Astrocyte (in vitro differentiated cells and primary cell): ENCODE measurements at regions not wholly inside any gene's neighbourhood (a gene's known extent, or its start where the extent isn't known, plus 50 kb on each side); places are given as distances from the start of the nearest gene placed in this dataset.

Source experiments
- DNase-seq: peaks from one replicate; pipeline ENCODE4 v3.0.0-alpha.2; 2010; ENCODE audit warnings: low read depth
- FAIRE-seq: peaks from 2 replicates; lab custom pipeline; 2011; peaks lifted over from hg19 to GRCh38; lab: Jason Lieb, UNC
- H2AFZ ChIP-seq: 2 replicates; pipeline ENCODE4 v1.6.0; 2012; ENCODE audit warnings: low read depth, low read length, inconsistent platforms
- H3K27ac ChIP-seq: 2 replicates; pipeline ENCODE4 v1.5.1; 2011; ENCODE audit warnings: low read depth, low read length, inconsistent platforms
- H3K27me3 ChIP-seq: 2 replicates; pipeline ENCODE4 v1.6.0; 2011; ENCODE audit warnings: low read length, inconsistent platforms; ENCODE audit not compliant: insufficient read depth
- H3K36me3 ChIP-seq: 2 replicates; pipeline ENCODE4 v1.5.1; 2011; ENCODE audit warnings: low read length, inconsistent platforms; ENCODE audit not compliant: insufficient read depth
- H3K4me1 ChIP-seq: 2 replicates; pipeline ENCODE4 v1.5.1; 2011; ENCODE audit warnings: low read length, inconsistent platforms; ENCODE audit not compliant: insufficient read depth
- H3K4me2 ChIP-seq: 2 replicates; pipeline ENCODE4 v1.6.0; 2012; ENCODE audit warnings: low read length, inconsistent platforms
- H3K4me3 ChIP-seq: 2 replicates; pipeline ENCODE4 v1.5.1; 2011; ENCODE audit warnings: low read depth, mild to moderate bottlenecking, low read length, inconsistent platforms; ENCODE audit not compliant: insufficient read depth
- H3K79me2 ChIP-seq: 2 replicates; pipeline ENCODE4 v1.6.0; 2012; ENCODE audit warnings: mild to moderate bottlenecking, low read length, inconsistent platforms; ENCODE audit not compliant: insufficient read depth
- H3K9ac ChIP-seq: 2 replicates; pipeline ENCODE4 v1.6.0; 2012; ENCODE audit warnings: mild to moderate bottlenecking, low read length, inconsistent platforms
- H3K9me3 ChIP-seq: 2 replicates; pipeline ENCODE4 v1.5.1; 2012; ENCODE audit warnings: low read depth, mild to moderate bottlenecking, low read length, inconsistent platforms; ENCODE audit not compliant: insufficient read depth
- H4K20me1 ChIP-seq: 2 replicates; pipeline ENCODE4 v1.6.0; 2012; ENCODE audit warnings: low read length, inconsistent platforms; ENCODE audit not compliant: insufficient read depth
- H3K27ac Mint-ChIP-seq: one replicate; pipeline ENCODE4 v1.8.0; 2021; ENCODE audit warnings: mild to moderate bottlenecking, mixed read lengths; ENCODE audit not compliant: unreplicated experiment
- H3K27me3 Mint-ChIP-seq: one replicate; pipeline ENCODE4 v1.8.0; 2021; ENCODE audit warnings: low read depth, mixed read lengths; ENCODE audit not compliant: unreplicated experiment
- H3K36me3 Mint-ChIP-seq: one replicate; pipeline ENCODE4 v1.8.0; 2021; ENCODE audit warnings: low read depth, mixed read lengths; ENCODE audit not compliant: unreplicated experiment
- H3K4me1 Mint-ChIP-seq: one replicate; pipeline ENCODE4 v1.8.0; 2021; ENCODE audit warnings: low read depth, mixed read lengths; ENCODE audit not compliant: unreplicated experiment
- H3K4me3 Mint-ChIP-seq: one replicate; pipeline ENCODE4 v1.8.0; 2021; ENCODE audit warnings: mild to moderate bottlenecking, moderate library complexity, mixed read lengths; ENCODE audit not compliant: unreplicated experiment
- H3K9me3 Mint-ChIP-seq: one replicate; pipeline ENCODE4 v1.8.0; 2021; ENCODE audit warnings: mild to moderate bottlenecking, mixed read lengths; ENCODE audit not compliant: unreplicated experiment
- CTCF ChIP-seq: IDR thresholded peaks from 2 replicates; pipeline ENCODE4 v1.5.1; 2011; ENCODE audit warnings: low read depth, mild to moderate bottlenecking, inconsistent platforms, low read length, moderate library complexity; ENCODE audit not compliant: insufficient read depth
- EZH2 ChIP-seq: IDR thresholded peaks from 2 replicates; pipeline ENCODE4 v1.6.1; 2012; ENCODE audit warnings: mild to moderate bottlenecking, low read length, inconsistent platforms; ENCODE audit not compliant: insufficient read depth

GRCh38 chr5:135269931-135270421, 129.1 kb downstream of the MACROH2A1 start:
- Mint-ChIP-seq H3K9me3 (peaks cover 3% of the 10 kb centered on the region), H3K27ac (peak overlapping the region; percentile 41), H3K4me3 (no peak overlapping the region), H3K36me3 (no peaks in the 10 kb centered on the region), H3K4me1 (peaks cover 14% of the 10 kb centered on the region), H3K27me3 (peaks cover 10% of the 10 kb centered on the region)
- no peaks in the 10 kb centered on the region for H3K9me3 ChIP-seq
- FAIRE-seq, result peak; percentile 41
- no peak overlapping the region for H3K4me3 ChIP-seq
- peak overlapping the region; percentile 81 for H3K4me2 ChIP-seq
- DNase-seq, result peak; percentile 71
- H3K27ac ChIP-seq, result peak overlapping the region; percentile 91
- peak overlapping the region; percentile 79 for H3K9ac ChIP-seq
- no peaks in the 10 kb centered on the region for H3K36me3 ChIP-seq
- H3K79me2 ChIP-seq, result no peaks in the 10 kb centered on the region
- H3K4me1 ChIP-seq, result peaks cover 26% of the 10 kb centered on the region
- no peaks in the 10 kb centered on the region for H3K27me3 ChIP-seq
- peak overlapping the region; percentile 81 for H2AFZ ChIP-seq
- TF ChIP-seq CTCF (no peak), EZH2 (no peak)
- no peaks in the 10 kb centered on the region for H4K20me1 ChIP-seq

DNA sequence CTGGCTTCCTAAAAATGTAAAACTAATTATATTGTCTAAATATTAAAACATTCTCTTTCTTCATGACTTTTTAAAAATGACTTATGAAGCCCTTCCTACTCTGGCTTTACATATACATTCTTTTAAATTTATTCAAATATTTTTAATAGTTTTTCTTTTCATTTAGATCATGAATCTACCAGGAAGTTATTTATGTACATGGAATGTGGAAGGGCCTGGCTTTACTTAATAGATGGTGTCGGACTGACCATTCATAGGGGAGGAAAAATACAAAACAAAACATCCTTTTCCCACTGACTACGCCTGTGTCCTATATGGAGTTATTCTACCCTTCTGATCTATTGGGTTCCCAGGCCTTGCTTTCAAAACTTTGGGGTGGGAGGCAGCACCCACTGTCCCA, 129.8 kb downstream of the MACROH2A1 start:
- H3K9me3 ChIP-seq, result no peaks in the 10 kb centered on the region
- H3K4me2 ChIP-seq, result peak overlapping the region; percentile 81
- H3K27ac Mint-ChIP-seq, result peak overlapping the region; percentile 95
- H3K79me2 ChIP-seq, result no peaks in the 10 kb centered on the region
- no peak overlapping the region for H3K4me3 ChIP-seq
- DNase-seq (no peak), FAIRE-seq (no peak)
- H3K27me3 Mint-ChIP-seq, result peaks cover 10% of the 10 kb centered on the region
- no peaks in the 10 kb centered on the region for H3K36me3 Mint-ChIP-seq
- no peaks in the 10 kb centered on the region for H4K20me1 ChIP-seq
- peak overlapping the region; percentile 79 for H3K9ac ChIP-seq
- peaks cover 30% of the 10 kb centered on the region for H3K4me1 ChIP-seq
- peaks cover 3% of the 10 kb centered on the region for H3K9me3 Mint-ChIP-seq
- no peaks in the 10 kb centered on the region for H3K27me3 ChIP-seq
- peak overlapping the region; percentile 81 for H2AFZ ChIP-seq
- H3K4me3 Mint-ChIP-seq, result no peak overlapping the region
- no peaks in the 10 kb centered on the region for H3K36me3 ChIP-seq
- peaks cover 14% of the 10 kb centered on the region for H3K4me1 Mint-ChIP-seq
- TF ChIP-seq CTCF, result no peak
- TF ChIP-seq EZH2, result no peak
- H3K27ac ChIP-seq, result peak overlapping the region; percentile 91

DNA sequence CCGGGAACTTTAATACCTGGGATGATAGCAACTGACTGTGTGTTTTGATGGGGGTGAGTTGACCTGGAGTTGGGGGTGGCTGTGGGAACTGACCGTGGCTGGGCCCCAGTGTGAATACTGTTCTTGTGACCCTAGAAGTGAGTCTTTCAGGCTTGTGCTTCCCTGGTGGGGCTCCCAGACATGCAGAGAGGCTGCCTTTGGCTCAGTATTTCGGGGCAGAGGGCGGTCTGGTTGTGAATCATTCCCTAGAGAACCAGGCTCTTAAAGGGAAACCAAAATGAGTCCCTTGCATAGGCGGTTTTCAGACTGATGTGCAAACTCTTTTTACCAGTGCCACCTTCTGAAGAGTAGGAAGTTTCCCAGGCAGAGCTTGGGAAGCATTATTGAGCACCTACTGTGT, 132.1 kb downstream of the MACROH2A1 start:
- H3K4me3 Mint-ChIP-seq, result no peak overlapping the region
- Histone ChIP-seq H3K4me1 (peaks cover 30% of the 10 kb centered on the region), H3K4me3 (no peak overlapping the region), H4K20me1 (no peaks in the 10 kb centered on the region), H3K4me2 (peak overlapping the region; percentile 10), H2AFZ (peak overlapping the region; percentile 74), H3K9ac (no peak overlapping the region), H3K36me3 (no peaks in the 10 kb centered on the region), H3K27me3 (no peaks in the 10 kb centered on the region), H3K27ac (peak overlapping the region; percentile 39), H3K9me3 (no peaks in the 10 kb centered on the region), H3K79me2 (no peaks in the 10 kb centered on the region)
- no peak for FAIRE-seq
- H3K27ac Mint-ChIP-seq, result no peak overlapping the region
- DNase-seq, result peak; percentile 39
- peaks cover 14% of the 10 kb centered on the region for H3K4me1 Mint-ChIP-seq
- no peak for TF ChIP-seq CTCF
- TF ChIP-seq EZH2, result no peak
- no peaks in the 10 kb centered on the region for H3K36me3 Mint-ChIP-seq
- H3K9me3 Mint-ChIP-seq, result no peaks in the 10 kb centered on the region
- peaks cover under 1% of the 10 kb centered on the region for H3K27me3 Mint-ChIP-seq
